ENCODE measurements at regions not wholly inside any gene's neighbourhood (a gene's known extent, or its start where the extent isn't known, plus 50 kb on each side); places are given as distances from the start of the nearest gene placed in this dataset.
A peak's percentile ranks its signal among the peaks of the same experiment; 100 is the strongest.

DNA sequence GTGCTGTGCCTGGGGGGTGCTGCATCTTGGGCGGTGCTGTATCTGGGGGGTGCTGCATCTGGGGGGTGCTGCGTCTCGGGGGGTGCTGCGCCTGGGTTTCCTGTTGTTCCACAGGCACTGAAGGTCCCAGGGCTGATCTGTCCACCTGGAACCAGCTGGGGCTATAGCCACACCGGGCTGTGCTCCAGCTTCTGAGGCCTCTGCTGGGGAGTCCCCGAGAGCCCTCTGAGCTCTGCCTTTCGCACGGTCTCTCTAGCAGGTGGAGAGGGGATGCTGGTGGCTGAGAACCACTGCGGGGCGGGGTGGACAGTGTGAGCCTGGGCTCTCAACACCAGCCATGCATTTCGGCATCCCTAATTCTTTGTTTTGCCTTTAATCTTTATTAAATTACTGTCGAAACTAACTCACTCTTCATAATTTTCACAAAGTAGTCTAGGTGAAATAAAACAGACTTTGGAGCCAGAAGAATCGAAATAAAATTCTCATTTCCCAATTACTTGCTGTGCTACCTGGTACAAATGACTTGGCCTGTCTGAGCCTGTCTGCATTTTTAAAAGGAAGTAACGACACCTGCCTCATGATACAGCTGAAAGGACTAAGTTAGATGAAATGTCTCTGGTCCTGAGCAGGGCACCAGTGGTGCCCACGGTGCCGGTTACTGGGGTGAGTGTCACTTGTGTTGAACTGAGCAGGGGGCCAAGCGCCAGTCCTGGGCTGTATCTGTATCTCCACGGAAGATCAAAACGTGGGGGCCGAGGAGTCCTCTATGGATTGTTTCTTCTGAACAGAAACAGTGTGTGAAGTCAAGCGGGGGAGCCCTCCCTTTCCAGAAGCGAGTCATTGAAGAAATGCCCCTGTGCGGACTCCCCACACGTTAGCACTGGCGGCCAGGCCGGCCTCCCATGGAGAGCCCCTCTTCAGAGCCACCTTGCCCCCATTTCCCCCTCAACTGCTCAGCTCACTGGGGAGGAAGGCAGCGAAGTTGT lies 142.0 kb downstream of the ASB1 start:
- Histone ChIP-seq H3K27me3 (no peaks in the 10 kb centered on the region), H3K27ac (no peak overlapping the region), H3K36me3 (no peaks in the 10 kb centered on the region), H3K4me1 (no peaks in the 10 kb centered on the region), H3K4me3 (no peak overlapping the region), H3K9me3 (no peaks in the 10 kb centered on the region)
- 67% methylated on average over 10 of the region's 27 CpGs for WGBS (ENCODE audit: insufficient coverage, low coverage, low lambda C conversion rate, missing lambda C conversion rate)
- DNase-seq (peak in 1 of 3 donors; percentile 24), ATAC-seq (no peak)
- TF ChIP-seq CTCF (IDR thresholded peaks at IDR 0.05), result no peak
- no peak for TF ChIP-seq POLR2A (IDR thresholded peaks at IDR 0.05)
- intact Hi-C loops (cut with DNase I), result no loop called here

- DNase-seq, result peak in 1 of 3 donors; percentile 39
- Histone ChIP-seq H3K27me3 (no peaks in the 10 kb centered on the region), H3K27ac (no peak overlapping the region), H3K36me3 (no peaks in the 10 kb centered on the region), H3K9me3 (no peaks in the 10 kb centered on the region), H3K4me3 (no peak overlapping the region), H3K4me1 (no peaks in the 10 kb centered on the region)
- 68% methylated on average over 10 of the region's 25 CpGs for WGBS (ENCODE audit: insufficient coverage, low coverage, low lambda C conversion rate, missing lambda C conversion rate)
- ATAC-seq, result no peak
- intact Hi-C loops (cut with DNase I), result no loop called here
- TF ChIP-seq POLR2A (IDR thresholded peaks at IDR 0.05) (no peak), CTCF (IDR thresholded peaks at IDR 0.05) (no peak)
Observed at GRCh38 chr2:238569507-238570195, 142.9 kb downstream of the ASB1 start.

DNA sequence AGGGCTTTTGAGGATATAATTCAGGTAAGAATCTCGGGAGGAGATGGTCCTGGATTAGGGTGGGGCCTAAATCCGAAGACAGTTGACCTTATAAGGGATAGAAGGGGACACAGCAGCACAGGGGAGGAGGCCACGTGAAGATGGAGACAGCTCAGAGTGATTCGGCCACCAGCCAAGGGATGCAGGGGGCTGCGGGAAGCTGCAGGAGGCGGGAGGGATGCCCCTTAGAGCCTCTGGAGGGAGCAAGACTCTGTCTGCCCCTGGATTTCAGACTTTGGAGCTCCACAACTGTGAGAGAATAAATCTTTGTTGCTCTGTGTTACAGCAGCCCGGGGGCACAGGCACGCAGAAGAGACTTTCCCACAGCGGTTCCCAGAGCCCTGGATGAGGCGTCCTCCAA lies 143.7 kb downstream of the ASB1 start:
- H3K9me3 ChIP-seq, result no peaks in the 10 kb centered on the region
- ATAC-seq (no peak), DNase-seq (peak in 1 of 3 donors; percentile 22)
- H3K27ac ChIP-seq, result no peak overlapping the region
- no peak overlapping the region for H3K4me3 ChIP-seq
- no peaks in the 10 kb centered on the region for H3K27me3 ChIP-seq
- no peak for TF ChIP-seq CTCF (IDR thresholded peaks at IDR 0.05)
- 61% methylated on average over 5 of the region's 10 CpGs for WGBS (ENCODE audit: insufficient coverage, low coverage, low lambda C conversion rate, missing lambda C conversion rate)
- H3K36me3 ChIP-seq, result no peaks in the 10 kb centered on the region
- intact Hi-C loops (cut with DNase I), result no loop called here
- H3K4me1 ChIP-seq, result no peaks in the 10 kb centered on the region

GRCh38 chr2:238570926-238571325 lies 144.2 kb downstream of the ASB1 start:
- H3K4me3 ChIP-seq, result no peak overlapping the region
- intact Hi-C loops (cut with DNase I), result no loop called here
- H3K36me3 ChIP-seq, result no peaks in the 10 kb centered on the region
- no peak for ATAC-seq
- 87% methylated on average over 10 of the region's 17 CpGs for WGBS (ENCODE audit: insufficient coverage, low coverage, low lambda C conversion rate, missing lambda C conversion rate)
- H3K27ac ChIP-seq, result no peak overlapping the region
- DNase-seq, result peak in 1 of 3 donors; percentile 17
- no peaks in the 10 kb centered on the region for H3K27me3 ChIP-seq
- H3K9me3 ChIP-seq, result no peaks in the 10 kb centered on the region
- no peaks in the 10 kb centered on the region for H3K4me1 ChIP-seq
- TF ChIP-seq POLR2A (IDR thresholded peaks at IDR 0.05) (no peak), CTCF (IDR thresholded peaks at IDR 0.05) (no peak)
